ENCODE measurements at regions not wholly inside any gene's neighbourhood (a gene's known extent, or its start where the extent isn't known, plus 50 kb on each side); places are given as distances from the start of the nearest gene placed in this dataset.

GRCh38 chr4:1462009-1462767, 55.9 kb upstream of the NKX1-1 start:
- no peak for DNase-seq

- no peak for DNase-seq
Observed at GRCh38 chr4:1460967-1461868, 55.0 kb upstream of the NKX1-1 start.

DNA sequence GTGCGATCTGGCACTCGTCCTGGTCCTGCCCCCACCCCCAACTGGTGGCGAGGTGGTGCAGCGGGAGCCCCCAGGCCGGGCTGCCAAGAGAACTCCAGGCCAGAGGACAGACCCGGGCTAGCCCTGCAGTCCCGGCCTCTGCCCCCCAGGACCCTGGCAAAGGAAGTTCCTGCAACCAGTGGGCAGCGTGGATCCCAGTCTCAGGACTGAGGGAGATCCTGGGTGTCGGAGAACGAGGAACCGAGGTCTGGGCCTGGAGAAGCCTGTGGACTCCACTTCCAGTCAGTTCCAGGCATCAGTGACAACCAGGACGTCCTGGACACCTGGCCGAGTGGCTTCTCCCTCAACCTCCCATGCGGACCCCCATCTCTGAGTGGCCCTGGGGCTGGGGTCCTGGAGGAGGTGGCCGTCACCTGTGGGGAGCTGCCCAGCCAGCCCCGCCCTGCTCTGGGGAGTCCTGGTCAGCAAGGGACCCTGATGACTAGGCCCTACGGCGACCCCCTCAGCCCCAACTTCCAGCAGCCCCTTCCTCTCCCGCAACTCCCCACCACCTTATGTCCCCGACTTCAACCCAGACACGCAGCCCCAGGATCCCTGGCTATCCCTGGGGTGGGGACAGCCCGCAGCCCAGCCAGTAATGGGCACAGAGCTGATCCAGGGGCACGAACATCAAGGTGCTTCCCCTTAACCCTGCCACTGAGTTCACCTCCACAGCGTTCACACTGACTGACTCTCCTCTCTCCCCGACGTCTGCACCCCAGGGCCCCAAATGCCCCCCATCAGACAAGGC, 53.7 kb upstream of the NKX1-1 start:
- no peak for DNase-seq

GRCh38 chr4:1459081-1459721, 53.0 kb upstream of the NKX1-1 start:
- no peak for DNase-seq

- no peak for DNase-seq
Observed at GRCh38 chr4:1458581-1458980, 52.3 kb upstream of the NKX1-1 start.
